ENCODE measurements at regions not wholly inside any gene's neighbourhood (a gene's known extent, or its start where the extent isn't known, plus 50 kb on each side); places are given as distances from the start of the nearest gene placed in this dataset.

DNA sequence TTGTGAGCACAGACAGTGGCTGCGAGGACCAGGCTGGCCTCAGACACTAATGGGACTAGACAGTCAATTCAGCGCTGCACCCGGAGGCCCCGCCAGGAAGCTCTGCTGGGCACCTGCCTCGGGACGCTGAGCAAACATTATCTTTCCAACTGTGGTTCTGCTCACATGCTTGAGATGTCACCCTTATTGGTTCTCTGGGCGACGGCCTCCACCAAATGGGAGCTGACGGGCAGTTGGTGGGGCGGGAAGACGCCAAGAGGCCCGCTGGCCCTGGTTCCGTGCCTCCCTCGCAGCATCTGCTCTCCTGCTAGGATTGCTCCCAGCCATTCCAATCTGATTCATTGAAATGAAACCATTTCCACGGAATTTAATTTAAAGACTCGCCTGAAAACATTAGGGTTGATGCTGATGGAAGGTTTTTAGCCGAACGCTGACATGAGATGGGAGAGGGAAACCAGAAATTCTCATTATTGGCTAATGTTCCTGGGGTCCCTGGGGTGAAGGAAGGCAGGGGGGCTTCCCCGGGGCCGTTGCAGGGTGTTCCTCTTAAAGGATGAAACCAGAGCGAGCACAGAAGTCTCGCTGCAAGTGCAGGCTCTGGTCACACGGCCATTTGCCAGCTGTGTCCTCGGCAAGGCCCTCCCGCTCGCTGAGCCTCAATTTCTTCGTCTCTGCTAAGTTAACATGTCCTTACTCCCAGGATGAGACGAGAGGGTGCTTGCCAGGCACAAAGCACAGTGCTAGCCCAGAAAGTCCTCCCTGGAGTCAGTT, 512.2 kb downstream of the NPHP4 start:
- H3K27me3 Mint-ChIP-seq = no peaks in the 10 kb centered on the region
- no peak overlapping the region for H3K4me3 Mint-ChIP-seq
- H3K27ac Mint-ChIP-seq = no peak overlapping the region
- H3K36me3 Mint-ChIP-seq (ENCODE audit: low read depth) = no peaks in the 10 kb centered on the region
- H3K4me1 Mint-ChIP-seq = peaks cover 5% of the 10 kb centered on the region
- ATAC-seq (replicated peaks) = no peak
- H3K9me3 Mint-ChIP-seq = no peaks in the 10 kb centered on the region

DNA sequence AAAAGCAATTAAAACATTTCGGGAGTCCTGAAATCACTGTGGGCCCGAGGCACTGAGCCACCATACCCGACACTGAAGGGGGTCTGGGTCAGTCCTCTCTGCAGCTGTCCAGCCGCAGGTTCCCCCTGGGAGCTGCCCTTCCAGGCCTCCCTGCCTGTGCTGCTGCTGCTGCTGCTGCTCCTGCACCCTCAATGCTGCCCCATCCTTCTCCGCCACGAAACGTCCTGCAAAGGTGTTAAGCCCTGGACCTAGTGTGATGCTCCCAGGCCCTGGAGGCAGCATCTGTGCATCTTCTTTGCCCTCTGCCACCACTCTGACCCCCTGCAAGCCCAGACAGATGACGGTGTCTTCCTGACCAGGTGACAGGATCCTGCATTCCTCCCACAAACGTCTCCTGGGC, 513.3 kb downstream of the NPHP4 start:
- H3K27ac Mint-ChIP-seq = no peak overlapping the region
- H3K9me3 Mint-ChIP-seq = no peaks in the 10 kb centered on the region
- no peak for ATAC-seq (replicated peaks)
- H3K27me3 Mint-ChIP-seq = no peaks in the 10 kb centered on the region
- peaks cover 5% of the 10 kb centered on the region for H3K4me1 Mint-ChIP-seq
- no peak overlapping the region for H3K4me3 Mint-ChIP-seq
- no peaks in the 10 kb centered on the region for H3K36me3 Mint-ChIP-seq (ENCODE audit: low read depth)

DNA sequence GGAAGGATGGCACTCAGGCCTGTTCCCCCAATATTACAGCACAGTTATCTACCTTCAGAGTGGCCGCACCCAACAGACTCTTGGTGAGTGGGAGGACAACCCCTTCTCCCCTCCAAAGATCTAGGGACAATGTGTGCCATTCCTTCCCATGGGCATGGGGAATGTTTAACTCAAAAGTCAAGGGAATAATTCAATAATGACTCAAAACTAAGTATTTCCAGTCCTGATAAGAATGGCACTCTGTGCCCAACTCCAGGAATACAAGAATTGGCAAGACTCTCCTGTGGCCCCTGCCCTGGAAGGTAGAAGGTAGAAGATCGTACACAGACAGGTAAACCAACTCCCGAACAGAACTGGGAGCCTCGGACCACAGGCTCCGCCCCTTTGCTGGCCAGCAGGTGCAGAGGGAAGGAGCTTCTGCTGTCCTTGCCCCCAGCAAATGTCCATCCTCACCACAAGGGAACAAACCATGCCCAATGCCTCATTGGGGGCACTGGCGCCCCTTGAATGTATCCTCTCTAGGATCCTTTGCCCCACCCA, 514.0 kb downstream of the NPHP4 start:
- Mint-ChIP-seq H3K27me3 (no peaks in the 10 kb centered on the region), H3K9me3 (no peaks in the 10 kb centered on the region), H3K4me3 (no peak overlapping the region), H3K27ac (no peak overlapping the region), H3K4me1 (peaks cover 5% of the 10 kb centered on the region), H3K36me3 (ENCODE audit: low read depth) (no peaks in the 10 kb centered on the region)
- ATAC-seq (replicated peaks) = no peak

DNA sequence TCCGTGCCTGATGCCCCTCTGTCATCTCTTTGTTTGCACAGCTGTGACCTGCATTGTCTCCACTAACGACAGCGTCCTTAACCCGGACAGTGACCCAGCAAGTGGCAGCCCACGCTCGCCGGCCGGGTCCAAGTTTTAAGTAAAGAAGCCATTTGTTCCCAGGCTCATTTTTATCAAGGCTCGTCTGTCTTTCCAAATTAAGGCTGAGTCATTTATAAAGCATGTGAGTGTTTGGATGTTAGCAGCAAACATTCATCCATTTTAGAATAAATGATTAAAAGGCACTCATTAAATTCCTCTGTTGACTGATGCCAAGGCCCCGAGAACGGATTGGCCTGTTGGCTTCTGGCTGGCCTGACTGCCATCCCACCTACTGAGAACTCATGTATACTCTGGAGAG, 514.5 kb downstream of the NPHP4 start:
- no peak overlapping the region for H3K4me3 Mint-ChIP-seq
- no peaks in the 10 kb centered on the region for H3K9me3 Mint-ChIP-seq
- peaks cover 5% of the 10 kb centered on the region for H3K4me1 Mint-ChIP-seq
- H3K27me3 Mint-ChIP-seq = no peaks in the 10 kb centered on the region
- no peaks in the 10 kb centered on the region for H3K36me3 Mint-ChIP-seq (ENCODE audit: low read depth)
- no peak for ATAC-seq (replicated peaks)
- no peak overlapping the region for H3K27ac Mint-ChIP-seq

DNA sequence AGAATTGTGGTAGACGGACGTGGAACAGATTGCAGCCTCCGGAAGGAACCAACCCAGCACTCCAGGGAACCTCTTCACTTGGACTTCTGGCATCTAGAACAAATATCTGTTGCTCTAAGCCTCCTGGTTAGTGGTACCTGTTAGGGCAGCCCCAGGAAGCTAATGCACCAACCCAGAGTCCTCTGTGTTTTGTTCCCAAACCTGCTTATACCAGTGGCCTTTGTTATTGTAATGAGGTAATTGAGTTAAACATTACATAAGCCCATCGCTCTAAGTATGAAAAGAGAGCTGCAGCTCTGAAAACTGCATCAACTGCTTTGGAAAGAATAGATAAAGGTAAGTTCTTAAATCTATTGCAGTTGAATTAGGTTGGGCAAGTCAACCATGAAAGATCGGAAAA, 516.7 kb downstream of the NPHP4 start:
- Mint-ChIP-seq H3K36me3 (ENCODE audit: low read depth) (no peaks in the 10 kb centered on the region), H3K27me3 (no peaks in the 10 kb centered on the region), H3K4me3 (no peak overlapping the region), H3K4me1 (no peaks in the 10 kb centered on the region), H3K9me3 (no peaks in the 10 kb centered on the region), H3K27ac (no peak overlapping the region)
- ATAC-seq (replicated peaks) = no peak

DNA sequence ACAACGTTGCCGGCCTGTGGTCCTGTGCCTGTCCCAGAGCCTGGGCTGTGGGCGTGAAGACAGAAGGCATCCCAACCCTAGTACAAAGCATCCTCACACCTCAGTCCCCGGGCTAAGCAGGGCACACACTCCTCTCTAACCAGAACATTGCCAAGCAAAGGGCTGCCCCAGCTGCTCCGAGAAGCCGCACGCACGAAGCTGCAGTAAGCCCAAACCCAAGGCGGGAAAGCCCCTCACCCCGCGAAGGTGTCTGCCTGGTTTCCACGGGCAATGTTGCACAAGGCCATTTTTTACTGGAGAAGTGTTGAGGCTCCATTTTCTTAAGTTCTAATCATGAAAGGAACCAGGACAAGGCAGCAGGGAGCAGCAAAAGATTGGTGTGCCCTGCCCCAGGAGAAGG, 519.0 kb downstream of the NPHP4 start:
- Mint-ChIP-seq H3K27me3 (no peaks in the 10 kb centered on the region), H3K4me1 (no peaks in the 10 kb centered on the region), H3K4me3 (no peak overlapping the region), H3K36me3 (ENCODE audit: low read depth) (no peaks in the 10 kb centered on the region), H3K27ac (no peak overlapping the region), H3K9me3 (no peaks in the 10 kb centered on the region)
- no peak for ATAC-seq (replicated peaks)

DNA sequence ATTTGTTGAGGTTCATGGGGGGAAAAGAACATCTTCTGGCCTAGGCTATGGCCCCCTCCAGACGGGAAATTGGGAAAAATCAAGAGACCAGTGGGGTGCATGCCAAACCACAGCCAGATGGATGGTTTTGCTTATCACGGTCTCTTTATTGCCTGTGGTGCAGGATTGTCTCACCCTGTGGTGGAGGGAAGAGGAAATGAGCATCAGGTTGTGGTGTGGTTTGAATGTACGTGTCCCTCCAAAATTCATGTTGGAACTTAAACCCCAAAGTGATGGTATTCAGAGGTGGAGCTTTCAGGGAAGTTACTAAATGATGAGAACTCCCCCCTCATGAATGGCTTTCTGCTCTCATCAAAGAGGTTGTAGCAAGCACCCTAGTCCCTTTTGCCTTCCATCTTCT, 525.7 kb downstream of the NPHP4 start:
- Mint-ChIP-seq H3K27ac (no peak overlapping the region), H3K4me3 (no peak overlapping the region), H3K4me1 (peaks cover 5% of the 10 kb centered on the region), H3K36me3 (ENCODE audit: low read depth) (no peaks in the 10 kb centered on the region), H3K9me3 (no peaks in the 10 kb centered on the region), H3K27me3 (no peaks in the 10 kb centered on the region)
- ATAC-seq (replicated peaks) = no peak

DNA sequence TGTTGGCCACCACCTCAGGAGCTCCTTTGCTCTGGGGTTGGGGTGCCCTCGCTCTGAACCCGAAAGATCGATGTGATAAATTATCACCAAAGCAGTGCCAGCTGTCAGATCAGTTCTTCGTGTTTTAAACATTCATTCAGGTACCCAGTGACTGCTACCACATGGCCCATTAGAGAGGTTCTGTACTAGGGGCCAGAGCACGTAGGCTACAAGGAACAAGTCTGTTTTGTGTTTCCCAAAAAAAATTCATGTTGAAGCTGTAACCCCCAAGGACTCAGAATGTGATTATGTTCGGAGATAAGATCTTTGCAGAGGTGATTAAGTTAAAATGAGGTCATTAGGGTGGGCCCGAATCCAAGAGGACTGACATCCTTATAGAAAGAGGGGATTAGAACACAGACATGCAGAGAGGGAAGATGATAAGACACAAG, 526.9 kb downstream of the NPHP4 start:
- Mint-ChIP-seq H3K4me1 (peaks cover 5% of the 10 kb centered on the region), H3K4me3 (no peak overlapping the region), H3K9me3 (peaks cover 5% of the 10 kb centered on the region), H3K27ac (no peak overlapping the region), H3K27me3 (no peaks in the 10 kb centered on the region), H3K36me3 (ENCODE audit: low read depth) (no peaks in the 10 kb centered on the region)
- no peak for ATAC-seq (replicated peaks)

DNA sequence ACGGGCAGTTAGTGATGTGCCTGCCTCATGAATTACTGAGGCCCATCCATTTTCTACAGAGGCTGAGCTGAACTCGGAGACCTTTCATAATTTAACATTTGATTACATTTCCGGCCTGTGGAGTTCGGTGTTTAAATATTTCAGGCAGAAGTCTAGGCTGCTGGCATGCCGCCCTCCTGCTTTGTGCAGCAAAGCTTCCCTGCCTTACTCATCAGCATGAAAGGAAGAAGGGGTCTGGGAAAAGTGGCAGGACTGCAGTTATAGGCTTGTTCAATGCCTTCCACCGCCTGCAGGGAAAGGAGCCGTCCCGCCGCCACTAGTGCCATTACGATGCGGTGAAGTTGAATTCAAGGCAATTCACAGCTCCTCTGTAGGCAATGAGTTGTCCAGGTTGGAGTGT, 527.9 kb downstream of the NPHP4 start:
- ATAC-seq (replicated peaks) = no peak
- H3K4me3 Mint-ChIP-seq = no peak overlapping the region
- no peaks in the 10 kb centered on the region for H3K27me3 Mint-ChIP-seq
- H3K9me3 Mint-ChIP-seq = peaks cover 5% of the 10 kb centered on the region
- H3K27ac Mint-ChIP-seq = no peak overlapping the region
- H3K36me3 Mint-ChIP-seq (ENCODE audit: low read depth) = no peaks in the 10 kb centered on the region
- peaks cover 5% of the 10 kb centered on the region for H3K4me1 Mint-ChIP-seq

DNA sequence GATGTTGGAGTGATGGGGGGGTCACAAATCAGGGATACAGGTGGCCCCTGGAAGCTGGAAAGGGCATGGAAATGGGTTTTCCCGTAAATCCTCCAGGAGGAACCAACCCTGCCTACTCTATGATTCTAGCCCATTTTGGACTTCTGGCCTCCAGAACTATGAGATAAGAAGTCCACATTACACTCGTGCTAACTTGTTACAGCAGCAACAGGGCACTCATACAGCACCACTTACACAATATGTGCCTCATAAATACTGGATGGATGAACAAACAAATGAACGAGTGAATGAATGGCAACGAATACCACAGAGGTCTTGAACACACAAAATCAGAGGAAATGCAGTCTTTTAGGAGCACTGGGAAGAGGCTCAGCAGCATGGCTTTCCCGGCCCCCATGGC, 531.3 kb downstream of the NPHP4 start:
- Mint-ChIP-seq H3K4me1 (peaks cover 5% of the 10 kb centered on the region), H3K9me3 (peaks cover 5% of the 10 kb centered on the region), H3K4me3 (no peak overlapping the region), H3K27me3 (peaks cover under 1% of the 10 kb centered on the region), H3K36me3 (ENCODE audit: low read depth) (no peaks in the 10 kb centered on the region), H3K27ac (no peak overlapping the region)
- ATAC-seq (replicated peaks) = no peak

DNA sequence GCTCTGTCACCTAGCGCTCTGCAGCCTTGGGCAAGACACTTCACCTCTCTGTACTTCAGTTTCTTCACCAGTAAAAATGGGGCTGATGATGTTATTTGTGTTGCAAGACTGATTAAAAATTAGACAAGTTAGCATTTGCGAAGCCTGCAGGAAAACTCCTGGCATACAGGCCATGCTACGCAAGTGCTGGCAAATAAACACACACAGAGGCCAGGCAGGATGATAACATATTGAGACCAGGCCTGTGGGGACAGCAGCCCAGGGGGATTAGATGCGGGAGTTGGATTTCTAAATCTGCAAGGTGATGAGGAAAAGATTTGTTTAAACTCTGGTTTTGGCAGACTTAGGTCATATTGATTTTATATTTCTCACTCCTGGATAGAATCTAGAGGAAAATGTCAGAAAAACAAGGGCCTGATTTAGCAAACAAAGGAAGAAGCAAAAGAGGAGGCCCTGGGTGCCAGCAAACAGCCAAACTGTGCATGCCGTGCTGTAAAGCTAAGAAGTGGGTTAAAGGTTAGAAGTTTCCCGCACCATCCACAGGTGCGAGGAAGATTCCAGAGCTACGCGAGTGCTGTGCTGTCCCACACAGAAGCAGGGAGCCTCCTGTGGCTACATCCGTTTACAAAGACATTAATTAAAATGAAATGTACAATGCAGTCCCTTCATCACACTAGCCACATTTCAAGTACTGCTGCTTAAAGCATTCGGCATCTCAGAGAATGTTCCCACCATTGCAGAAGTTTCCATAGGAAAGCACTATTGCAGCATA, 532.2 kb downstream of the NPHP4 start:
- H3K27ac Mint-ChIP-seq = no peak overlapping the region
- H3K4me3 Mint-ChIP-seq = no peak overlapping the region
- peaks cover 5% of the 10 kb centered on the region for H3K9me3 Mint-ChIP-seq
- H3K27me3 Mint-ChIP-seq = peaks cover 3% of the 10 kb centered on the region
- no peaks in the 10 kb centered on the region for H3K4me1 Mint-ChIP-seq
- no peaks in the 10 kb centered on the region for H3K36me3 Mint-ChIP-seq (ENCODE audit: low read depth)
- no peak for ATAC-seq (replicated peaks)

DNA sequence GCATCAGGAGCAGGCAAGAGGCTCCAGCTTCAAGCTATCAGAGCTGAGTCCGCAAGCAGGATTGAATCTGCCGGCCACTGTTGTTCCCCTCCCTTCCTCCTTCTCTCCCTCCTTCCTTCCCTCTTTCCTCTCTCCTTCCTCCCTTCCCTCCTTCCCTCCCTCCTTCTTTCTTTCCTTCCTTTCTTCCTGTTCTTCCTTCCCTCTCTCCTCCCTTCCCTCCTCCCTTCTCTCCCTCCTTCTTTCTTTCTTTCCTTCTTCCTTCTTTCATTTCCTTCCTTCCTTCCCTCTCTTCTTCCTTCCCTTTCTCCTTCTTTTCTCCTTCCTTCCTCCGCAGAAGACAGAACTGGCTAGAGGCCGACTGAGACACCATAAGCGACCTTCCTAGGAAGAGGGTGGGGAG, 534.0 kb downstream of the NPHP4 start:
- H3K36me3 Mint-ChIP-seq (ENCODE audit: low read depth) = no peaks in the 10 kb centered on the region
- H3K27ac Mint-ChIP-seq = no peak overlapping the region

DNA sequence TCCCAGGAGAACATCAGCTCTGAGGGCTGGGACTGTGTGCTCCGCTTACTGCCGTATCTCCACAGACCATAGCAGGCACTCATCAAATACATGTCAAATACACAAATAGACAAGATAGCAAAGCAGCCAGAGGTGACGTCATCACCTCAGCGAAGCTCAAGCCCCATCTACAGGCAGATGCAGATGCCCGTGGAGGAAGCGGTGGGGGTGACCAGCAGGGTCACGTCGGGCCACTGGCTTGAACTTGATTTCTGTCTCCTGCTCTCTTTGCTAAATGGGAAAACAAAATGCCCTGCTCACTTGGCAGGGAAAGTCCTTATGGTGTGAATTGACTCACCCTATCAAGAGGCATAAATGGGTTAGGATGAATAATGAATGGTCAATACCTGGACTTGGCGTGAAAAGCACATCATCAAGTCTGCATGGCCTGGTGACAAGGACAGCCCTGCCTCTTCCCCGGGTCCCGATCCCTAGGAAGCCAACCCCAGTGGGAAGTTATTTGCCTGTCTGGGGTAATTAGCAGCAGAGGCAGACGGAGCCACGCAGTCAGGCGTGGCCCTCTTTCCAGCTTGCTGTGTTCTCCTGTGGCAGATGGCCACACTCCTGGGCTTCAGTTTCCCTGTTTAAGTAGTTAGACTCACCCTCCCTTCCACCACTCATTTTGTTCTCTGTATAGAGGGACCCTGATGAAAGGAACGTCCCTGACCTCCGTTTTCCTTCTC, 536.0 kb downstream of the NPHP4 start:
- Mint-ChIP-seq H3K36me3 (ENCODE audit: low read depth) (no peaks in the 10 kb centered on the region), H3K4me3 (no peak overlapping the region), H3K27ac (no peak overlapping the region), H3K4me1 (no peaks in the 10 kb centered on the region), H3K9me3 (peaks cover 4% of the 10 kb centered on the region), H3K27me3 (peaks cover 14% of the 10 kb centered on the region)
- ATAC-seq (replicated peaks) = no peak

More for the DNA sequence above, 534.0 kb downstream of the NPHP4 start:
- ATAC-seq (replicated peaks) = no peak
- Mint-ChIP-seq H3K27me3 (peaks cover 10% of the 10 kb centered on the region), H3K4me1 (no peaks in the 10 kb centered on the region), H3K9me3 (peaks cover 5% of the 10 kb centered on the region), H3K4me3 (no peak overlapping the region)

DNA sequence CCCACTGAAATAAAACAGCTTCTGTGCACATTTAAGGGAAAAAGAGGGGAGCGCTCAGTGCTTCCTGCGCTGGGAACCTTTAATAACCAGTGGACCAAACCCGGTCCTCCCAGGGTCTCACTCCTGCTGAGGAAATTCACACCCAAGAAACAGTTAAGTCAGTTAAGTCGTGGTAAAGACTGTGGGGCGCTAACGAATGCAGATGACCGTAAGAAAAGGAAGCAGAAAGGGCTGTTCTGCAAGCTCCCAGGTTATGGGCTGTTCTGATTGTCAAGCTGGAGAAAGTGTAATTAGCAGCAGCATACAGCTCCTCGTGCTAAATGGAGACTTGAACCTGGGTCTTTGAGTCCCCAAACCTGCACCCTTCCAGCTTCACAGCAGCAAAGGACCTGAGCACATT, 536.6 kb downstream of the NPHP4 start:
- H3K36me3 Mint-ChIP-seq (ENCODE audit: low read depth) = no peaks in the 10 kb centered on the region
- H3K27ac Mint-ChIP-seq = no peak overlapping the region
- H3K27me3 Mint-ChIP-seq = peaks cover 14% of the 10 kb centered on the region
- no peaks in the 10 kb centered on the region for H3K9me3 Mint-ChIP-seq
- no peak overlapping the region for H3K4me3 Mint-ChIP-seq
- ATAC-seq (replicated peaks) = no peak
- no peaks in the 10 kb centered on the region for H3K4me1 Mint-ChIP-seq
